IMR-90 (cell line): ENCODE measurements at regions not wholly inside any gene's neighbourhood (a gene's known extent, or its start where the extent isn't known, plus 50 kb on each side); places are given as distances from the start of the nearest gene placed in this dataset.

ENCODE experiments used
- CTCF ChIP-seq: conservative IDR thresholded peaks from 2 replicates; pipeline ENCODE4 v1.5.1; 2012; ENCODE audit warnings: mild to moderate bottlenecking, low read depth, low read length, improper control_type of control experiment
- ELK1 ChIP-seq: fragments of 150-350 bp; IDR thresholded peaks from 2 replicates; pipeline ENCODE4 v1.6.1; 2016; ENCODE audit warnings: low read depth, mild to moderate bottlenecking, low read length, moderate library complexity, borderline replicate concordance
- POLR2A ChIP-seq: IDR thresholded peaks from 2 replicates; pipeline ENCODE4 v1.6.1; 2012; ENCODE audit warnings: mild to moderate bottlenecking, low read depth, low read length
- RAD21 ChIP-seq: IDR thresholded peaks from 2 replicates; pipeline ENCODE4 v1.6.1; 2012; ENCODE audit warnings: low read length, improper control_type of control experiment
- TF ChIP-seq, protein P1 (sequence below): fragments of 150-350 bp; IDR thresholded peaks from 2 replicates; pipeline ENCODE4 v1.6.1; 2017; ENCODE audit warnings: mild to moderate bottlenecking, antibody characterized with exemption, low read length, low read depth

DNA sequence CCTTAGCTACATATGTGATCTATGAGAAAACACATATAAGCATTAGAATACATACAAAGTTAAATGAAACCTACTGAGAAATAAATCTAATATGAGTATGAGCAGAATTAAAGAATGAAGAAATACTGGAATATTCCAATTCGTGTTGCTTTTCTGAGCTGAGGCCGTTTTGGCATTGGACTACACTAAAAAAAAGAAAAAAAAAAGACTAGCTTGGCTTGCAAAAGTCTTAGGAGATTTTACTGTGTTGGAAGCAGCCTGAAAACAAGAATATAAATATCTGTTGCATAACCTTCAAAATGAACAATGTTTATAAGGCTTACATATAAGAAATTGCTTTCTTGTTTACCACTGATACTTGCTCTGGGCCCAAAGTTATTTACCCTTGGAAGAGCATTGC, 562.8 kb downstream of the TMEM182 start:
- TF ChIP-seq CTCF, result no peak
- TF ChIP-seq POLR2A, result no peak
- TF ChIP-seq, protein P1, sequence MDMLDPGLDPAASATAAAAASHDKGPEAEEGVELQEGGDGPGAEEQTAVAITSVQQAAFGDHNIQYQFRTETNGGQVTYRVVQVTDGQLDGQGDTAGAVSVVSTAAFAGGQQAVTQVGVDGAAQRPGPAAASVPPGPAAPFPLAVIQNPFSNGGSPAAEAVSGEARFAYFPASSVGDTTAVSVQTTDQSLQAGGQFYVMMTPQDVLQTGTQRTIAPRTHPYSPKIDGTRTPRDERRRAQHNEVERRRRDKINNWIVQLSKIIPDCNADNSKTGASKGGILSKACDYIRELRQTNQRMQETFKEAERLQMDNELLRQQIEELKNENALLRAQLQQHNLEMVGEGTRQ, result no peak
- no peak for TF ChIP-seq ELK1
- no peak for TF ChIP-seq RAD21
